Tibial nerve (tissue), 4 donors: ENCODE measurements at regions not wholly inside any gene's neighbourhood (a gene's known extent, or its start where the extent isn't known, plus 50 kb on each side); places are given as distances from the start of the nearest gene placed in this dataset.

ENCODE experiments used
- CTCF ChIP-seq, 5 experiments: fragments of 200-600 bp in 3 of 5; fragments of 450-650 bp in 2 of 5; sonication (generic) in 3 of 5; IDR thresholded peaks; one replicate each; pipeline ENCODE4 v1.5.1; 2016 to 2019; ENCODE audit warnings: antibody characterized with exemption in 5 of 5, mild to moderate bottlenecking in 3 of 5, moderate library complexity in 2 of 5
- EP300 ChIP-seq, 2 donors: sonication (generic); formaldehyde crosslinking; IDR thresholded peaks; one replicate each; pipeline ENCODE4 v1.6.1; 2017; ENCODE audit warnings: antibody characterized with exemption in 2 of 2, mild to moderate bottlenecking in 1 of 2
- POLR2A ChIP-seq, 2 donors: fragments of 450-650 bp; IDR thresholded peaks; one replicate each; pipeline ENCODE4 v1.6.1; 2017; ENCODE audit warnings: antibody characterized with exemption in 2 of 2, mild to moderate bottlenecking in 2 of 2, moderate library complexity in 2 of 2

DNA sequence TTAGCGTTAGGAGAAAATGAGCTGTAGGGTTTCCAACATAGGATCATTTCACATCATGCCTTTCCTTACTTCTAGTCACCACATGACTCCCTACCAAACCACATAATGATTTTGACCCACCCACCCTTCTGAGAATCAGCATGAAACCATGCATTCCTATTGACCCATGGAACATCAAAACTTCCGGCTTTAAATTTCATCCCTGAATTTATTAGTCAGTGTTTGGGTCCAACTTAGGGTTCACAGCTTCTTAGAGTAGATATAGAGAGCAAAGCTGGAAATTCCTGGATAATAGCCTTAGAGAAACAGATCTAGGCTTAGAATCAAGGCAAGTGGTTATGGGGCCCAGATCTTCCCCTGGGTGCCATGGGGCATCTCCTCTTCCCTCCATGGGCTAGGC is 162.6 kb downstream of the TOX3 start:
- TF ChIP-seq CTCF (IDR thresholded peaks at IDR 0.05), result no peak
- TF ChIP-seq POLR2A (IDR thresholded peaks at IDR 0.05), result no peak
- TF ChIP-seq EP300 (IDR thresholded peaks at IDR 0.05), result no peak
